SK-N-MC (cell line): ENCODE measurements at regions not wholly inside any gene's neighbourhood (a gene's known extent, or its start where the extent isn't known, plus 50 kb on each side); places are given as distances from the start of the nearest gene placed in this dataset.

Source experiments
- DNase-seq: peaks from one replicate; pipeline ENCODE4 v3.0.0-alpha.2; 2011; ENCODE audit warnings: low read depth, low spot score
- H3K27ac ChIP-seq: fragments of 200-600 bp; sonication (generic); 2 replicates; pipeline ENCODE4 v1.5.1; 2016; ENCODE audit warnings: mixed run types
- H3K36me3 ChIP-seq: fragments of 200-600 bp; sonication (generic); 2 replicates; pipeline ENCODE4 v1.6.1; 2017; ENCODE audit warnings: antibody characterized with exemption, low read length, mixed read lengths; ENCODE audit not compliant: insufficient read depth
- H3K4me3 ChIP-seq: fragments of 200-600 bp; sonication (generic); 2 replicates; pipeline ENCODE4 v1.5.1; 2016
- H3K9ac ChIP-seq: fragments of 200-600 bp; sonication (generic); 2 replicates; pipeline ENCODE4 v1.8.0; 2017; ENCODE audit warnings: mixed run types, mixed read lengths; ENCODE audit not compliant: insufficient read length
- H3K9me3 ChIP-seq: fragments of 200-600 bp; sonication (generic); 2 replicates; pipeline ENCODE4 v1.6.1; 2017; ENCODE audit warnings: low read depth, mild to moderate bottlenecking, antibody characterized with exemption, low read length, moderate library complexity, mixed read lengths
- EZH2 ChIP-seq: fragments of 200-600 bp; sonication (generic); IDR thresholded peaks from one replicate; pipeline ENCODE4 v1.6.1; 2017; ENCODE audit warnings: antibody characterized with exemption
- FOXP2 ChIP-seq: optimal IDR thresholded peaks from 2 replicates; pipeline ENCODE3; 2011; ENCODE audit warnings: mild to moderate bottlenecking, moderate library complexity; ENCODE audit not compliant: insufficient read depth; ENCODE audit errors: extremely low read length, control extremely low read depth
- POLR2AphosphoS5 ChIP-seq: IDR thresholded peaks from 2 replicates; pipeline ENCODE4 v1.6.1; 2012; ENCODE audit warnings: mild to moderate bottlenecking, low read depth, low read length, borderline replicate concordance

- Histone ChIP-seq H3K36me3 (no peaks in the 10 kb centered on the region), H3K9ac (no peak overlapping the region), H3K27ac (no peak overlapping the region), H3K9me3 (no peaks in the 10 kb centered on the region; the same call in 1 of the 2 replicates), H3K4me3 (no peak overlapping the region)
- DNase-seq, result no peak
- TF ChIP-seq EZH2 (no peak), FOXP2 (no peak), POLR2AphosphoS5 (no peak)
Observed at GRCh38 chr1:76746206-76746605, 121.1 kb upstream of the ST6GALNAC5 start.

DNA sequence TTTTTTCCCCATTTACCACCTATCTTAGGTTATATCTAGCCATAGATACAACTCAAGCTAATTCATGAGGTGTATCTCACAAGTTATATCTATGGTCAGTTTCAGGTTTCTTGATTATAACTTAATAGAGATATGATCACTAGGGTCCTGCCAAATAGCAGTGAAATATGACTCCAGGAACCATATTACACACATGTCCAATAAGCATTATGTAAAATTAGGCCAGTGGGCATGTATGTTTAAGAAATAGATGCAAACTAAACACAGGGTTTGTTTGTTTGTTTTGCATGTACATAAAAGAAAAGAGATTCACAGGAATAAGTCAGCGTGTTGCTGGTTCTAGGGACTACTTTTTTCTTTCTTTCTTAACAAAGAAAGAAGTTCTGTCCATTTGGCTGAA lies 112.5 kb upstream of the ST6GALNAC5 start:
- H3K4me3 ChIP-seq, result no peak overlapping the region
- H3K36me3 ChIP-seq, result no peaks in the 10 kb centered on the region
- TF ChIP-seq POLR2AphosphoS5 (no peak), EZH2 (no peak)
- H3K9me3 ChIP-seq, result no peaks in the 10 kb centered on the region
- DNase-seq, result no peak
- no peak overlapping the region for H3K27ac ChIP-seq
- H3K9ac ChIP-seq, result no peak overlapping the region

GRCh38 chr1:76759171-76759860 lies 108.0 kb upstream of the ST6GALNAC5 start:
- no peak overlapping the region for H3K9ac ChIP-seq
- no peak for TF ChIP-seq EZH2
- TF ChIP-seq FOXP2, result no peak
- no peak for TF ChIP-seq POLR2AphosphoS5
- no peaks in the 10 kb centered on the region for H3K36me3 ChIP-seq
- H3K4me3 ChIP-seq, result no peak overlapping the region
- DNase-seq, result no peak
- no peaks in the 10 kb centered on the region for H3K9me3 ChIP-seq
- no peak overlapping the region for H3K27ac ChIP-seq

DNA sequence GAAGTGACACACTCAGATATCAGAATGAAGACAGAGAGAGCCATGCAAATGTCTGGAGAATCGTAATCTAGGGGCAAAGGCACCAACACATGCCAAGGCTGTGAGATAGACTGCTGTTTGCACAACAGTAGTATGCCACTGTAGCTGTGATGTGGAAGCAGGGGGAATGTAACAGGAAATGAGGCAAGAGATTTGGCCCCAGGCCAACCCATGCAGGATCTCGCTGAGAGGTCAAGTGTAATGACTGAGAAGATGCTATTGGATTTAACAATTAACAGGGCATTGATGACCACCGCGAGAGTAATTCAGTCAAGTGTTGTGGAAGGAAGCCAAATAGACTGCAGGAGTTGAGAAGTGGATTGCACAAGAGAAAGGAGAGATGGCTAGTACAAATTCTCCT lies 107.3 kb upstream of the ST6GALNAC5 start:
- Histone ChIP-seq H3K9me3 (no peaks in the 10 kb centered on the region), H3K36me3 (no peaks in the 10 kb centered on the region), H3K4me3 (no peak overlapping the region), H3K27ac (no peak overlapping the region), H3K9ac (no peak overlapping the region)
- DNase-seq, result peak; percentile 8
- no peak for TF ChIP-seq FOXP2
- no peak for TF ChIP-seq POLR2AphosphoS5
- no peak for TF ChIP-seq EZH2

GRCh38 chr1:76763738-76764137 lies 103.5 kb upstream of the ST6GALNAC5 start:
- no peak overlapping the region for H3K4me3 ChIP-seq
- no peaks in the 10 kb centered on the region for H3K36me3 ChIP-seq
- H3K9ac ChIP-seq, result no peak overlapping the region
- no peak overlapping the region for H3K27ac ChIP-seq
- TF ChIP-seq FOXP2, result no peak
- no peak for TF ChIP-seq POLR2AphosphoS5
- no peak for TF ChIP-seq EZH2
- no peaks in the 10 kb centered on the region for H3K9me3 ChIP-seq
- DNase-seq, result no peak

GRCh38 chr1:76764638-76765454 lies 102.4 kb upstream of the ST6GALNAC5 start:
- no peak overlapping the region for H3K4me3 ChIP-seq
- no peak for DNase-seq
- H3K27ac ChIP-seq, result no peak overlapping the region
- TF ChIP-seq EZH2, result no peak
- TF ChIP-seq POLR2AphosphoS5, result no peak
- no peak for TF ChIP-seq FOXP2
- H3K9ac ChIP-seq, result no peak overlapping the region
- no peaks in the 10 kb centered on the region for H3K36me3 ChIP-seq
- H3K9me3 ChIP-seq, result no peaks in the 10 kb centered on the region

DNA sequence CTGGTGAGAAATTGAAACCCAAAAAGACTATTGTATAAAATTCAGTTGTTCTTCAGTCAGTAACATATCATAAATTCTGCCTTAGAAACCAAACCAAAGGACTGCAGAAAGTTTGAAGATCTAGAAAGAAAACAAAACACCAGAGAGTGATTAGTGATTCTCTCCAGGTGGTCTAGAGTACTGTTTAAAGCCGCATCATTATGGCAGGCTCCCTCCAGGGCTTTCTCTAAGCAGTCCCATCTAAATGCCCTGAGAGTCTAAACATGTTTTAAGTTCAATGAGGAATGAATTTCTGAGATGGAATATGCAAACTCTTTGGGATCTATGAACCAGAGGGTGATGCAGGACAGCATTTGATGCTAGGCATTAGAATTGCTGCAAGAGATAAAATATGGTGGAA lies 100.9 kb upstream of the ST6GALNAC5 start:
- TF ChIP-seq EZH2 (no peak), FOXP2 (no peak), POLR2AphosphoS5 (no peak)
- Histone ChIP-seq H3K27ac (no peak overlapping the region), H3K36me3 (no peaks in the 10 kb centered on the region), H3K9me3 (no peaks in the 10 kb centered on the region), H3K4me3 (no peak overlapping the region), H3K9ac (no peak overlapping the region)
- no peak for DNase-seq

DNA sequence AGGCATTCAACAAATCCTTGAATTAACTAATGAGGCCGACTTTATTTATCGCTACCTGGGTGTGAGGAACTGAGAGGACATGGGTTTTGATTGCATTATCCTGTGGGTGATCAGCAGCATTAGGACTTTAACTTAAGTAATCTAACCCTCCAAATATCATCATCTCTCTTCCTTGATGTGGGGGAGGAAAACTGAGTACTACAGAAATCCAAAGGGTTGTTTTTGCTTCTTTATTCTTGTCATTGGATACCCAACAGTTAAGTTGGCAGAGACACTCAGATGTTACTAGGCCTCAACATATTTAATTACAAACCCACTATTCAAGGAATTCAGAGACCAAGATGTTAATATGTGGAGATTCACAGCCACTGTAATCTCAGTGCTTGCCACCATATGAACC lies 97.4 kb upstream of the ST6GALNAC5 start:
- TF ChIP-seq EZH2, result no peak
- no peak for TF ChIP-seq FOXP2
- no peak for TF ChIP-seq POLR2AphosphoS5
- Histone ChIP-seq H3K4me3 (no peak overlapping the region), H3K27ac (no peak overlapping the region)

More for the DNA sequence above, 97.4 kb upstream of the ST6GALNAC5 start:
- Histone ChIP-seq H3K9ac (no peak overlapping the region), H3K36me3 (no peaks in the 10 kb centered on the region), H3K9me3 (no peaks in the 10 kb centered on the region)
- no peak for DNase-seq
